GM21381 (cell line): ENCODE measurements at regions not wholly inside any gene's neighbourhood (a gene's known extent, or its start where the extent isn't known, plus 50 kb on each side); places are given as distances from the start of the nearest gene placed in this dataset.
"Not testable (repeated sequence)": the region's sequence is repeated elsewhere in the genome, so short reads cannot be mapped to it uniquely, and the experiment has no call there.

Source experiments
- ATAC-seq: cut with Tn5 transposase; IDR thresholded peaks from one replicate; pipeline ENCODE4 v1.9.1; 2021; ENCODE audit warnings: mild to moderate bottlenecking, moderate library complexity; ENCODE audit not compliant: unreplicated experiment

DNA sequence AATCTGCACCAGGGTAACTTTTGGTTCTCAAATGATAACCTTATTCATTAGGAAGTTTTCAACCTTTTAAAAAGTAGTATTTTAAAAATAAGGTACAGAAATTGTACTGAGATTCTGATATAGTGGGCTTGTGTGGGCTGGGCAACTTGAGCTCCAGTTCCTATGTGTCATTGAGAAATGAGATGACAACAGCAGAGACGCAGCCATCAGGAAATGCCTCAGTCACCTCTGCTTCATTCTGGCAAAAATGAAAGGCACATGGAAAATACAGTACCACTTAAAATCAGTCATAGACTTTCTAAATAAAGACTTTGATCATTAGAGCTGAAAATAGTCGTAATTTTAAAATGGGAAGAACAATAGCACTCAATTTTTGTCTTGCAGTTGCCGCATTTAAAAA is 480.2 kb downstream of the PLK2 start:
- ATAC-seq, result no peak

DNA sequence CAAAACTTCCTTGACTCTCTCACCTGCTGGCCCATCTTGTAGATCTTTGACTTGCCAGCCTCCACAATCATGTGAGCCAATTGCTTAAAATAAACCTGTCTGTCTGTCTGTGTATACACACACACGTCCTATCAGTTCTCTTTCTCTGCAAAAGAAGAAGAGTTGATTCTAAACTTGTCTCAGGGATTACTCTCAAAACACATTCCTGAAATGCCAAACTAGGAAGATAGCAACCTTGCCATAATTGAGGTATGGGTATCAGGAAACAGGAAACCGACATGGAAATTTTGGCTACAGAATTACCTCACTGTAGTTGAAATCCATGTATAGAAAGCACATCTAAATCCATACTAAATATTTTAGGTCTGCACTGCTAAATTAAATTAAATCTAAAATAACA is 483.4 kb downstream of the PLK2 start:
- no peak for ATAC-seq

DNA sequence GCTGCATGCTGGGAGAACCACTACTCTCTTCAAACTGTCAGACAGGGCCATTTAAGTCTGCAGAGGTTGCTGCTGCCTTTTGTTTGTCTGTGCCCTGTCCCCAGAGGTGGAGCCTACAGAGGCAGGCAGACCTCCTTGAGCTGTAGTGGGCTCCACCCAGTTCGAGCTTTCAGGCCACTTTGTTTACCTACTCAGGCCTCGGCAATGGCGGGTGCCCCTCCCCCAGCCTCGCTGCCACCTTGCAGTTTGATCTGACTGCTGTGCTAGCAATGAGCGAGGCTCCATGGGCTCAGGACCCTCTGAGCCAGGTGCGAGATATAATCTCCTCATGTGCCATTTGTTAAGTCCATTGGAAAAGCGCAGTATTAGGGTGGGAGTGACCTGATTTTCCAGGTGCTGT is 487.8 kb downstream of the PLK2 start:
- not testable (repeated sequence) for ATAC-seq

DNA sequence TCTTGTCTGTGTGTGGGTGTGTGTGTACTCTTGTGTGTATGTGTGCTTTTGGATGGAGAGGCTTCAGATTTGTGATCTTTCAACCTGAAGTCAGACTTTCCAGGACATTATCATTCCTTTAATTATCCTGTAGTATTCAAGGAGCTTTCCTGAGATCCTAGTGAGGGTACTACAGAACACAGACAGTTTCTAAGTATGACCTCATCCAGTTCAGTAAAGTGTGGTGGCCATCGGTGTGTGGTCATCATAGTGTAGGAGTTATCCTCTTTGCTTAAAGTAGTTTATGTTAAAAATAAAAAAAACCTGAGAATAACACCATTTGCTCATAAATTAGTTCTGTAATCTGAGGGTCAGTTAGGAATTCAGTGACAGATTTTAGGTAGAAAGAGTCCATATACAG is 478.0 kb upstream of the ACTBL2 start:
- ATAC-seq, result no peak

DNA sequence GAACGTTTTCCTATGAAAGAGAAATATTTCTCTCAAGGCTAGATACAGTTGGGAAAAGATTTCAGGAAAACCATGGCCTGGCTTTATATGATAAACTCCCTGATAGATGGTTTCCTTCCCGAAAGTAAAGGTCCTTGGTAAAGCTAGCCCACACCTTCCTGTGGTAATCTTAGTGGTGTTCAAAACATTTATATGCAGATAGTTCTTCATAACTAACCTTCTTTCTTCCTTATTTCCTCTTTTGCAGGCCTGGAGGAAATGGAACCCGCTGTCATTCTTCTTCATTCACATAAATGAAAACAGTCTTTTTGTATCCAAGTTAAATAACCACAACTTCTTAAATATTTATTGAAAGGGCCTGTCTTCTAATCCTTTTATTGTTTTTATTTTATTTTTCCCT is 474.0 kb upstream of the ACTBL2 start:
- no peak for ATAC-seq

DNA sequence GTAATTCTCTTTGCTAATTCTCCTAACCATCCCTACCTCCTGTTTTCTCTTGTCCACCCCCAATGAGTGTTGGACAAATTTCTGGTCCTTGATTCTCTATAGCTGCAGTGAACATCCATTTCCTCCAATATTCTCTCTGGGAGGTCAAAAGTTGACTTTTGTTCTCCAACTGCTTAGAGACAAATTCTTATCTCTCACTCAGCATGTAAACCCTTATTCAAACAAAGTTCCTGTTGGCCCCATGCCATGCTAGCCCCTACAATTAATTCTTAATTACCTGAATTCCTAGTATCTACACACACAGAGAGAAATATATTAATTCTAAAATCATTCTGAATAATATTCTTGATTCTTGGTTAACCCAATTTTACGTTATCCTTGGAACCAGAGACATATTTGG is 472.9 kb upstream of the ACTBL2 start:
- no peak for ATAC-seq

DNA sequence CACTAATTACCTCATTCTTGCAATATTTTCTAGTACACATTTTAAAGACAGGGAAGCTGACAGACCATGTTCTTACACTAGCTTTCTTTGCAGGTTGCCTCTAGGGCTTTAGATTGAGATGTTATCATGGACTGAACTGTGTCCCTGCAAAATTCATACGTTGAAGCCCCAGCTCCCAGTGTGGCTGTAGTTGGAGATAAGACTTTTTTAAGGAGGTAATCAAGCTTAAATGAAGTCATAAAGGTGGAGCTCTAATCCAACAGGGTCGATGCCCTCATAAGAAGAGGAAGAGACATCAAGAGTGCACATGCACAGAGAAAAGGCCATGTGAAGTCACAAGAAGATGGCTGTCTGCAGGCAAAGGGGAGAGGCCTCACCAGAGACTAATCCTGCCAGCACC is 471.2 kb upstream of the ACTBL2 start:
- no peak for ATAC-seq

DNA sequence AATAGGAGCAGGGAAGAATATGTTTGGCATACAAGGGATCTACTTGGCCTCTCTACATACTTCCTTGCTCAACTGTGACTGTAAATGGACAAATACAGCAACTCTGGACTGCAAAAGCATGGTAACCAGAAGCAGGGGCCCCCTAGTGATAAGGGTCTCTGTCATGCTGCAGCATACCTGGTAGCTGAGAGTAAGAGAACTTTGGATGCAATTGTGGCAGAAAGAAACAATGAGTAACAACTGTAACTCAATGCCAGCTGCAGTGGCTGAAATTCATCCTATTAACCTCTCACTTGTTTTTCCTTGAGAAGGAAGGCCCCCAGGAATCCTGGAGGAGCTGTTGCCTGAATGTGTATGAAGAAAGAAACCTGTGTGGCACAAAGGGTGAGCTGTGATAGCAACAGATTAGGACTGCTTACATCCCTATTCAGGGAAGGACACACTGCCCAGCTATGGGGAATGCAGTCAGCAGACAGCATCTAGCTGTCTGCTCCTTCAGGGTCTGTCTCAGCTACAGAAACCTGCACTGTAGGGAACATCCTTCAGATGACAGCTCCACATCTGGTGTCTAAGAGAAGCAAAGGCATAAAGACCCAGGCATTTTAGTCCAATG is 468.1 kb upstream of the ACTBL2 start:
- no peak for ATAC-seq

DNA sequence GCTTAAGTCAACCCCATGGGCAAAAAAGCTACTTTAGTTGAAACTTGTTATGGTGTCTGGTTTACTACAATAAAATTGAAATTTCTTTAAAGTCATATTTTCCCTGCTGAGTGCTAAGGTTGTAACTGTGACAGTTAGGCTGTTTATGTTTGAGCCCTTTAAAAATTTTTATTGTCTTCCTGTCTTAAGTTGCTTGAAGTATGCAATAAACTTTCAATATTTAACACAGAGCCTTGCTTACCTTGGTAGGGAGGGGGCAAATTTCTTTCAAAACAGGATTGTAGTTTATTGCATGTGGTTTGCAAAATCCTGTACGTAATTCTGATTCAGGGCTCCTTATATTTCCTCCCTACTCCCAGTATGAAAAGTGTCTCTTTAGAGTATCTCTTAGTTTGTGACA is 465.5 kb upstream of the ACTBL2 start:
- no peak for ATAC-seq

DNA sequence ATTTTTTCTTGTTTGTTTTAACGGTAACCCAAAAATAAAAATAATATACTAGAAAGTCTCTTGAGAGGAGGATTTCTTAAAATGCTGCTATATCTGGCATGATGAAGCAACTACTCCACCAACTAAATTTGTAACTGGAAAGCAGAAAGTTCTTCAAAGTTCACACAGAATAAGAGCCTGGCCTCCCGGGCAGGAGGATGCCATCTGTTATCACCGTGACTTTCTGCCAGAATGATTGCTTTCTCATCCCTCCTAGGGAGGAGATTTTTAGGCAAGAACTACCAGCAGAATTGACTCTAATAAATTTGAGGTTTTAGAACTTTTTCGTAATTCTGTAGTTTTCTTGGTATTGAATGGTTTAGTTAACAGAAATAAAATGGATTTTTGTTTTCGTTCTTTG is 464.6 kb upstream of the ACTBL2 start:
- ATAC-seq, result no peak

DNA sequence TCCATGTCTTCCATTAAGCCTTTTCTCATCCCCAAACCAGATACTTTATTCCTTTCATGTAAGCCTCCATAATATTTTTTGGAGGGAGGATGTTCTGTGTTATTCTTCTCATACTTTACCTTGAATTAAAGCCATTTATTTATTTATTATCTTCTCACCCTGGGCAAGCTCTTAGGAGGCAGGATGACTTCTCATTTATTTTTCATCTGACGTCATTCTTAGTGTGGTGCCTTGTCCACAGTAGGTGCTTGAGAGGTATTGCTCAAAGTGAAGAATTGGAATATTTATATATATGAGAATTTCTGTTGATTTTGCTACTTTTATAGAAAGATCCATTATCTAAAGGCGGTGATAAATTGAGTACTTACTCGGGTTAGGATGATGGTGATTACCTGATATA is 458.3 kb upstream of the ACTBL2 start:
- no peak for ATAC-seq

DNA sequence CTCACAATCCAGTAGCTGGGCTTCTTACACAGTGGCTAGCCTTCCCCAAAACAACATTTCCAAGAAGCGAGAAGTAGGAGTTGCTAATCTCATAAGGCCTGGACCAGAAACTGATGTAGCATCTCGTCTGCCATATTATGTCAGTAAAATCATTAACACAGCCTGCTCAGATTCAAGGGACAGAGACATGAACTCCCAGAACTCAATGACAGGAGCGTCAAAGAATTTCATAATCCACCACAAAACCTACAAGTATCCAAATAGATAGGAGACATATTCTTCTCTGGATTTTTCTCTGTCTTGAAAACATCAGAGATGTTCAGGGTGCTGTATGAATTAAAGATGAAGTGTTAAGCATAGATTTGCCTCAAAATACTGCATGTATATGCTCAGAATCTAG is 457.6 kb upstream of the ACTBL2 start:
- ATAC-seq, result no peak

DNA sequence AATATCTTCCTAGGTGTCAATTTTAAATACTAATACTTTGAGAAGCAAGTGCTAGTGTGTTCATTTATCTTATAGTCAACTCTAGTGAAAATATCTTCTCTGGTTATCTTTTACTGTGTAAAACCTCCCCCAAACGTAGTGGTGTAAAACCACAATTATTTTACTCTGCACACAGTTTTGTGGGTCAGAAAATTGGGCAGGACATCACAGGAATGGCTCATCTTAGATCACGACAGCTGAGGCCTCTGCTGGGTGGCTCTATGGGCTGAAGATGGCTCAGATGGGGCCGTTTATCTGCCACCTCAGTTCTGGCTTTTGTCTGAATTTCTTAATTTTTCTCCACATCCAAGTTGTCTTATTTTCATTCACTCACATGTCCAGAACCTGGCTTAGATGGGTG is 457.2 kb upstream of the ACTBL2 start:
- no peak for ATAC-seq

DNA sequence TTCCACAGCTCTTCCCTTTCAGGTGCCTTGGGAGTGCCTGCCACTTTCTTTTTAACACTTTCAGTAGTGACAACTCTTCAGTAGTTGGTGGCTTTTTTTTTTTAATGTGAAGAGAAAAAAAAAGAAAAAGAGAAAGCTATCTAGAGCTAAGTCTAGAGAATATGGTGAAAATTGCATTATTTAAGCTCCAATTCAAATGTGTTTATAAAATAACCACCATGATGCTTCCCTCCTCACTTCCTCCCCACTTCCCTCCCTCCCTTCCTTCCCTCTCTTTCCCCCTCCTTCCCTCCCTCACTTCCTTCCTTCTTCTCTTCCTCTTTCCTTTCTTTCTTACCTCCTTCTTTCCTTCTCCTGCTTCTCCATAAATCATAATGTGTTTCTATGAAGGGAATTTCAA is 456.7 kb upstream of the ACTBL2 start:
- no peak for ATAC-seq

DNA sequence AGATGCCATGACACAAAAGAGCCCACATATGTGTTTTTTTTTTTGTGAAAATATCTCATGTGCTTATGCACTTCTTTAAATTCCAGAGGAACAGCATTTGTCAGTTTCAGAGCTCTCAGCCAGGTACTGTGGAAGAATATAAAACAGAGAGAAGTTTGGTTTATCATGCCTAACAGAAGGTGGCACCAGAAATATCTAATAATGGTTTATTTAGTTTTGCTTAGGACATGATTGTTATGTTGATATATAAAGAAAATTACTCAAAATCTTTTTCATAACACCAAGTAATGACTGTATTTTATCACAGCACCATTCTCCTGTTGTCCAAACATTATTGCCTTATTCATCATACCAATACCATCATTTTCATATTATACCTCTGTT is 455.6 kb upstream of the ACTBL2 start:
- no peak for ATAC-seq

DNA sequence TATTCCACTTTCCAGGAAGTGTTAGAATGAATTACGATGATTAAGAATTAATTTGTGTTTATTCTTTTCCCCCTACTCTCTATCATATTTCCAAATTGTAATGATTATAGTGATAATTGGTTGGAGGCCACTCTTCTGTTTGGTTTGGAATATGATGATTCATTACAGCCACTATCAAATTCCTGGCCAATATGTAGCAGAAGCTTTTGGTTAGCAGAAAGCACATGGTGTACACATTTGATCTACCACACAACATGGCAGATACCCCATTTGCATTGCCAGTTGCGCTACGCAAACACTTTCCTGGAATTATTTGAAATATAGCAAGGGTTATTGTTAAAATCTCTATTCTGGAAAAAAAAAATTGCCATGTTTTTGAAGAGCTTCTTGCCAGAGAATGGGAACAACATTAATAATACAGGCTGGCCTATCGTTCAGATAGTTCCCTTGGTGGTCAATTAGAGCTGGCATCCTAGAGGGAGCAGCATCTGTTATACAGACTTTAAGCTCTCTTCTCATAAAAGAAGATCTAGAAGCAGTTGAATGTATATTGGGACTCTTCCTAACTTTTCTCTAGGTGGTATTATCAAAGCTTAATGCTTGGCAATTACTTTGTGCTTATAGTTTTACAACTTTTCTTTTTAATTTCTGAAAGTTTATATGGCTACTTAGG is 455.0 kb upstream of the ACTBL2 start:
- ATAC-seq, result no peak

DNA sequence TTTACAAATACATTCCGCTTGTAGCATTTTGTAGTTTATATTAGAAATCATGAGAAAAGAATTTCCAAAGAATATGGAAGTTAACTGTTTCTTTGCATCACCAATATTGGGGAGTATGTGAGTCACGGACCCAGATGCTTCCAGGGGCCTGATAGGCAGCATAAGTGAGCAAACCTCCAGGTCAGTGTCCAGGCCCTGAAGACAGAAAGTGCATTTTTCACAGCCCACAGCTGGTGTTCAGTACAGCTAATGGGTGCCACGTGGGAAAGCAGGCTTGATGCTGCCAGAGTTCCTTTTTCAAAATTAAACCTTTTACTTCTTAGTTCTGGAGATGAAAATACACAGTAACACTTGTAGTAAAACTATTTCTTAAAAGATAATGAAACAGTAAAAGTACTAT is 454.4 kb upstream of the ACTBL2 start:
- ATAC-seq, result no peak

DNA sequence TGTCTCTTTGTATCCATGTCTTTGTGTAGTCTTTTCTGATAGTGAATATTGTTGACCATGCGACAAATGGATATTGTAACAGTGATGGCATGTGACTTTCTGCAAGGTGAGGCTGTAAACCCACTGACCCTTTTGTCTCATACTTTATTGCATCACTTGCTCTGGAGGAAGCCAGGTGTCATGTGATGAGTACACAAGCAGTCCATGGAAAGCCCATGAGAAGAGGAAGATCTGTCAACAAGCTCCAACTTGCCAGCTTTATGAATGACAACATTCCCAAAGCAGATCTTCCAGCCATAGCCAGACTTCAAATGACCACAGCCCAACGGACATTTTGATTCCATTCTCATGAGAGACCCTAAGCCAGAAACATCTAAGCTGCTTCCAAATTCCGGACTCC is 450.1 kb upstream of the ACTBL2 start:
- no peak for ATAC-seq

DNA sequence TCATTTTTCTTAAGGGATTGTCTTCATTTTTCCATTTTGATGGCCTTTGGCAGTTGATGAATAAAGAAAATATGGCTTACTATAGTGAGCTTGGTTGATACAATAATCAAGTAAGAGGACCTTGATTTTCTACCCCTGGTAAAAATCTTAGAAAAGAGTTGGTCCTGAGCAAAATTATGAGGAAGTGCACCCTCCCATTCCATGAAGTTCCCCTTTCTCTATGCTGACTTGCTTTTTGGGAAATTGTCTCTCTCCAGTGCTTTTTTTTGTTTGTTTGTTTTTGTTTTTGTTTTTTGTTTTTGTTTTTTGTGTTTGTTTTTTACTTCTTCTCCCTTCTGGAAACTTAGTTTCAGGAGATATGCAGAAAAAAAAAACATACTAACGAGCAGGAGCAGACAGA is 449.2 kb upstream of the ACTBL2 start:
- ATAC-seq, result no peak

DNA sequence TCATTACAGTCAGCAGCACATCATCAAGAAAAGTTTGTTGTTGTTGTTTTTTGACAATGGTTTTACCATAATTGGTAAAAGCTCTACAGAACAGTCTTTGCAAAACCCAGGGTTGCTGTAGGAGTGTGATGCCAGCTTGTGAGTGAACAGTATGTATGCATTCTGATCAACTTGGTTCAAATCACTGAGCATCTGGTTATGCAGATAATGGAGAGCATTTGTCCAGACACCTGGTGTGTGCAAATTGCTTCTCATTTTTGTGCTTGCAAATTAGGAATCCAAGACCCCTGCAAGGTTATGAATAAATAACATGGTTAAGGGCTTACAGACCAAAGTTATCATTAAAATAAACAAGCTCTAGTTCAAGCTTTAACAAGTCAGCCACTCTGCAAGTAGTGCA is 448.7 kb upstream of the ACTBL2 start:
- ATAC-seq, result no peak

DNA sequence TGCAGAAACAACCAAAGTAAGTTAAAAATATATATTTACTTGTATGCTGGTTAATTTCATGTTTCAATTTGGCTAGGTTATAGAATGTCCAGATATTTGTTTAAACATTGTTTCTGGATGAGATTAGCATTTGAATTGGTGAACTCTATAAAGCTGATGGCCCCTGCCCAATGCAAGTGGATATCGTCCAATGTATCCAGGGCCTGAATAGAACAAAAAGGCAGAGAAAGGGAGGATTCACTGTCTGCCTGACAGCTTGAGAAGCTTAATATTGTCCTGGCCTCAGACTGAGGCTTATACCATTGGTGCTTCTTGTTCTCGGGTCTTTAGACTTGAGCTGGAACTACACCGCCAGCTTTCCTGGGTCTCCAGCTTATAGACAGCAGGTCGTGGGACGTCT is 446.7 kb upstream of the ACTBL2 start:
- no peak for ATAC-seq

DNA sequence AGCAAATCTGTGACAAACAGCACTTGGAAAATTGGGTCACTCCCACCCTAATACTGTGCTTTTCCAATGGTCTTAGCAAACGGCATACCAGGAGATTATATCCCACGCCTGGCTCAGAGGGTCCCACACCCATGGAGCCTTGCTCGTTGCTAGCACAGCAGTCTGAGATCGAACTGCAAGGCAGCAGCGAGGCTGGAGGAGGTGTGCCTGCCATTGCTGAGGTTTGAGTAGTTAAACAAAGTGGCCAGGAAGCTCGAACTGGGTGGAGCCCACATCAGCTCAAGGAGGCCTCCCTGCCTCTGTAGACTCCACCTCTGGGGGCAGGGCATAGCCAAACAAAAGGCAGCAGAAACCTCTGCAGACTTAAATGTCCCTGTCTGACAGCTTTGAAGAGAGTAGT is 440.5 kb upstream of the ACTBL2 start:
- ATAC-seq, result not testable (repeated sequence)

DNA sequence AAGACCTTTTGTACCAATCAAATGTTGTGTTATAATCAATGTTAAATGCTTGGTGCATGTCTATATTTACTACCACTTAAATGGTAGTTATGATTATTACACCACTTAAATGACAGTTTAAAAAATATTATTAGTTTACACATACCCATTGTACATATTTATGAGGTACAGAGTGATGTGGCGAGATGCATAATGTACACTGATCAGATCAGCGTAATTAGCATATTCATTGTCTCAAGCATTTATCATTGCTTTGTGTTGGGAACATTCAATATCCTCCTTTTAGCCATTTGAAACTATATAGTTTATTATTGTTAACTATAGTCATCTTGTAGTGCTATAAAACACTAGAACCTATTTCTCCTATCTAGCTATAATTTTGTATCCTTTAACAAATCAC is 434.4 kb upstream of the ACTBL2 start:
- ATAC-seq, result no peak
